Calu3 (cell line): ENCODE measurements at regions not wholly inside any gene's neighbourhood (a gene's known extent, or its start where the extent isn't known, plus 50 kb on each side); places are given as distances from the start of the nearest gene placed in this dataset.
A peak's percentile ranks its signal among the peaks of the same experiment; 100 is the strongest.
"Not testable (repeated sequence)": the region's sequence is repeated elsewhere in the genome, so short reads cannot be mapped to it uniquely, and the experiment has no call there.

Experiments
- BruUV-seq: library from RNA; stranded (reverse); fragments of 400-500 nt; replicated peaks from 2 replicates; lab custom pipeline; 2021; lab: Mats Ljungman, UMichigan
- CTCF ChIA-PET: fragments of 300-600 bp; sonication (Branson Sonifier 250); formaldehyde crosslinking; loops from one replicate; lab custom pipeline; 2022; ENCODE audit warnings: antibody characterized with exemption; lab: Charles Lee
- DNase-seq: peaks from one replicate; pipeline ENCODE4 v3.0.0; 2022
- H3K27ac Mint-ChIP-seq: one replicate; pipeline ENCODE4 v1.8.0; 2022; ENCODE audit warnings: mixed read lengths; ENCODE audit not compliant: unreplicated experiment
- H3K27me3 Mint-ChIP-seq: one replicate; pipeline ENCODE4 v1.8.0; 2022; ENCODE audit warnings: mixed read lengths; ENCODE audit not compliant: unreplicated experiment
- H3K36me3 Mint-ChIP-seq: one replicate; pipeline ENCODE4 v1.8.0; 2022; ENCODE audit warnings: mild to moderate bottlenecking, moderate library complexity, mixed read lengths; ENCODE audit not compliant: insufficient read depth, unreplicated experiment
- H3K4me1 Mint-ChIP-seq: one replicate; pipeline ENCODE4 v1.8.0; 2022; ENCODE audit warnings: mild to moderate bottlenecking, low read depth, mixed read lengths; ENCODE audit not compliant: unreplicated experiment
- H3K4me3 Mint-ChIP-seq: one replicate; pipeline ENCODE4 v1.8.0; 2022; ENCODE audit warnings: mild to moderate bottlenecking, low read depth, moderate library complexity, mixed read lengths; ENCODE audit not compliant: unreplicated experiment
- H3K9me3 Mint-ChIP-seq: one replicate; pipeline ENCODE4 v1.8.0; 2022; ENCODE audit warnings: low read depth, mixed read lengths; ENCODE audit not compliant: unreplicated experiment
- intact Hi-C: fragments of 100-400 bp; cut with micrococcal nuclease; formaldehyde crosslinking; loops from one replicate; pipeline ENCODE4 v1.10.0; 2022; ENCODE audit not compliant: unreplicated experiment
- TF ChIP-seq, protein P1 (sequence below): fragments of 200-600 bp; IDR thresholded peaks from one replicate; pipeline ENCODE4 v1.8.0; 2022; ENCODE audit warnings: antibody characterized with exemption; ENCODE audit not compliant: unreplicated experiment

DNA sequence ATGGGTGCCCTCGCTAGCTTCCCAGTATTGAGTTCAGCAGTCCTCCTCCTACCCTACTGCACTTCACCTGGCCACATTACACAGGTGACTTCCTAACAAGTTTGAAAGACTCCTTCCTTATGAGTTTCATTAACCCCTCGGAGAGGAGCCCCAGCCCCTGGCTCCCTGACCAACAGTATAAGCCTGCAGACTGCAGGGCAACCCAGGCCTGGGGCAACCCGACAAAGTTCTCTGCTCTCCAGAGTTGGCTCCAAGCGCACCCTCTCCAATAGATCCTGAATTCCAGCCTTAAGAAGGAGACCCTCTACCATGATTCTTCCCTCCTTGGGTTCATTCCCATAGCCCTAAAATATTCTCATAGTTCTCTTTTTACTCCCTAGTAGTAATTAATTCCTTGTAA, 1162.8 kb upstream of the TMEFF2 start:
- H3K9me3 Mint-ChIP-seq, result peaks cover 3% of the 10 kb centered on the region

DNA sequence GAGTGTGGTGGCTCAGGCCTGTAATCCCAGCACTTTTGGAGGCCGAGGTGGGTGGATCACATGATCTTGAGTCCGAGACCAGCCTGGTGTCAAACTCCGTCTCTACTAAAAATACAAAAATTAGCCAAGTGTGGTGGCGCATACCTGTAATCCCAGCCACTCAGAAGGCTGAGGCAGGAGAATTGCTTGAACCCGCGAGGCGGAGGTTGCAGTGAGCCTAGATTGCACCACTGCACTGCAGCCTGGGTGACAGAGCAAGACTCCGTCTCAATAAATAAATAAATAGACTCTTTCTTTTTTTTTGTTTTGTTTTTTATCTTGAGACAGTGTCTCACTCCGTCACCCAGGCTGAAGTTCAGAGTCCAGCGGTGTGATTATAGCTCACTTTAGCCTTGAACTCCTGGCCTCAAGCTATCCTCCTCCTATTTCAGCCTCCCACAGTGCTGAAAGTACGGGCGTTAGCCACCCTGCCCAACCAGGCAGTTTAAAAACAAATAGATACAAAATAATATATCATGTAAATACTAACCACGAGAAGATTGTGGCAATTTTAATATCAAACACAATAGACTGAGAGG, 1158.0 kb upstream of the TMEFF2 start:
- H3K27me3 Mint-ChIP-seq, H3K36me3 Mint-ChIP-seq, CTCF ChIA-PET, H3K4me1 Mint-ChIP-seq, H3K9me3 Mint-ChIP-seq, DNase-seq, BruUV-seq, H3K27ac Mint-ChIP-seq, intact Hi-C loops, H3K4me3 Mint-ChIP-seq: not testable (repeated sequence)

More for the DNA sequence above, 1162.8 kb upstream of the TMEFF2 start:
- Mint-ChIP-seq H3K4me3 (no peak overlapping the region), H3K4me1 (no peaks in the 10 kb centered on the region), H3K36me3 (no peaks in the 10 kb centered on the region), H3K27ac (no peak overlapping the region), H3K27me3 (no peaks in the 10 kb centered on the region)
- TF ChIP-seq, protein P1, sequence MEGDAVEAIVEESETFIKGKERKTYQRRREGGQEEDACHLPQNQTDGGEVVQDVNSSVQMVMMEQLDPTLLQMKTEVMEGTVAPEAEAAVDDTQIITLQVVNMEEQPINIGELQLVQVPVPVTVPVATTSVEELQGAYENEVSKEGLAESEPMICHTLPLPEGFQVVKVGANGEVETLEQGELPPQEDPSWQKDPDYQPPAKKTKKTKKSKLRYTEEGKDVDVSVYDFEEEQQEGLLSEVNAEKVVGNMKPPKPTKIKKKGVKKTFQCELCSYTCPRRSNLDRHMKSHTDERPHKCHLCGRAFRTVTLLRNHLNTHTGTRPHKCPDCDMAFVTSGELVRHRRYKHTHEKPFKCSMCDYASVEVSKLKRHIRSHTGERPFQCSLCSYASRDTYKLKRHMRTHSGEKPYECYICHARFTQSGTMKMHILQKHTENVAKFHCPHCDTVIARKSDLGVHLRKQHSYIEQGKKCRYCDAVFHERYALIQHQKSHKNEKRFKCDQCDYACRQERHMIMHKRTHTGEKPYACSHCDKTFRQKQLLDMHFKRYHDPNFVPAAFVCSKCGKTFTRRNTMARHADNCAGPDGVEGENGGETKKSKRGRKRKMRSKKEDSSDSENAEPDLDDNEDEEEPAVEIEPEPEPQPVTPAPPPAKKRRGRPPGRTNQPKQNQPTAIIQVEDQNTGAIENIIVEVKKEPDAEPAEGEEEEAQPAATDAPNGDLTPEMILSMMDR, result no peak
- no TSS peak for BruUV-seq
- intact Hi-C loops, result no loop called here
- CTCF ChIA-PET, result no interaction called here
- no peak for DNase-seq

DNA sequence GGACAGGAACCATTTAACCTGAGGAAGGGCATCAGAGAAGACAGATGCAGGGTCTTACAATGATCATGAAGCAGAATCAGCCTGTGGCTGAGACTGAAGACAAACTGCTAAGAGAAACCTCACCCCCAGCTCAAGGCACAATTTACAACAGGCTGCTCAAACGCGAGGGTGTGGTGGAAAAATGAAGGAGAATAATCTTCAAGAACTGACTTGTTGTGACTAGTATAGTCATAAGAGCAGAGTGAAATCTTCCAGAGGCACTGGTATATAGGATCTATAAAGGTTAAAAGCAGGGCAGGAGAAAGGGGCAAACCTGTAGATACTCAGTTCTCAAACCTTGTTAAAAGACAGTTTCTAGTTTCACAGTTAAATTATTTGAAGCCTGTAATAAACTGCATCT, 1155.8 kb upstream of the TMEFF2 start:
- TF ChIP-seq, protein P1, result no peak
- Mint-ChIP-seq H3K9me3 (no peaks in the 10 kb centered on the region), H3K27me3 (no peaks in the 10 kb centered on the region), H3K27ac (no peak overlapping the region), H3K4me3 (no peak overlapping the region), H3K36me3 (no peaks in the 10 kb centered on the region), H3K4me1 (peaks cover 7% of the 10 kb centered on the region)
- CTCF ChIA-PET, result no interaction called here
- intact Hi-C loops, result no loop called here
- no TSS peak for BruUV-seq
- no peak for DNase-seq

DNA sequence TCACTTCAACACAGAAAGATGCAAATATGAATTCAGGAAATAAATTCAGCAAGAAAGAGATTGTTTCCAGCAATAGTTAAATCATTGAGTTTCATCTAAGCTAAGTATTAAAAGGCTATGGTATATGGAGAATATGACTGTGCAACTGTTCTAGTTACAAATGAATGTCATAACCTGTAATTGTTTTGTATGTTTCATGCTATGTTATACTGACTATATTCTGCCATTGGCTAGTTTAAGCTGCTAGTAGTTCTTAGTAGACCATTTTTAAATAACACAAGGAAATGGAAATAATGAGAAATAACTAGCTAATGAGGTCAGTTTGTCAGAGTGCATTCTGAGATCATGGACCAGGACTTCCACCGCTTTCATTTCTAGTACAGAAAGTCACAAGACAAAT, 1154.9 kb upstream of the TMEFF2 start:
- no peaks in the 10 kb centered on the region for H3K9me3 Mint-ChIP-seq
- CTCF ChIA-PET, result no interaction called here
- H3K27me3 Mint-ChIP-seq, result no peaks in the 10 kb centered on the region
- H3K4me3 Mint-ChIP-seq, result no peak overlapping the region
- TF ChIP-seq, protein P1, result no peak
- H3K27ac Mint-ChIP-seq, result no peak overlapping the region
- intact Hi-C loops, result loop anchor here (10.0 kb wide), 1 partner anchor 235 kb away; no protein-coding TSS in a partner anchor
- no peak for DNase-seq
- peaks cover 7% of the 10 kb centered on the region for H3K4me1 Mint-ChIP-seq
- no TSS peak for BruUV-seq
- no peaks in the 10 kb centered on the region for H3K36me3 Mint-ChIP-seq

DNA sequence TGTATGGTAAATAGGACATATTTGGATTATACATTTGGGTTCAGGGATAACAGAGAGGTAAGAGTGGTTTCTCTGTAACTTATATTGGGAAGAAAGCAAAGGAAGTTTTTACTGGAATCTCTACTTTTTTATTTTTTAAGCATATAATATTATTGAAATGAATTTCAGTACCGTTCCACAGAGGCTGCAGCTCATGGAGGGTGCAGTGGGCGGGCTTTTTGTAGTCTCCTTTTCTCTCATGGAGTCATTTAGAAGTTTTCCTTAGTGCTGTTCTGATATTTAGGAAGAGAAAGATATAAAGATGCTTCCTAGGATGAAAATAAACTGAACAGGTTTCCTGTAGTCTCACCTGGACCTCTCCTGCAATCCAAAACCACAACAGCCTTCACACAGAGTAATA, 1153.3 kb upstream of the TMEFF2 start:
- CTCF ChIA-PET, result interaction anchor here (0.7 kb wide), 1 partner anchor 172 kb away, joined by 4 read pairs; no protein-coding TSS in a partner anchor
- Mint-ChIP-seq H3K27me3 (no peaks in the 10 kb centered on the region), H3K27ac (peak overlapping the region; percentile 34), H3K36me3 (no peaks in the 10 kb centered on the region), H3K4me3 (peak overlapping the region; percentile 49), H3K4me1 (peaks cover 7% of the 10 kb centered on the region), H3K9me3 (no peaks in the 10 kb centered on the region)
- TF ChIP-seq, protein P1, result no peak
- intact Hi-C loops, result loop anchor here (10.0 kb wide), 1 partner anchor 237 kb away; no protein-coding TSS in a partner anchor
- BruUV-seq, result no TSS peak
- DNase-seq, result no peak
